Testis (tissue), 2 donors: ENCODE measurements at regions not wholly inside any gene's neighbourhood (a gene's known extent, or its start where the extent isn't known, plus 50 kb on each side); places are given as distances from the start of the nearest gene placed in this dataset.
A peak's percentile ranks its signal among the peaks of the same experiment; 100 is the strongest.

Experiments used
- DNase-seq: peaks from one replicate; pipeline ENCODE4 v3.0.0-alpha.2; 2019
- H3K27ac ChIP-seq, 2 donors: fragments of 200-600 bp; sonication (generic); one replicate each; pipeline ENCODE4 v1.5.1; 2019
- H3K27me3 ChIP-seq: fragments of 200-600 bp; sonication (generic); one replicate; pipeline ENCODE4 v1.5.1; 2019
- H3K36me3 ChIP-seq: fragments of 200-600 bp; sonication (generic); one replicate; pipeline ENCODE4 v1.5.1; 2017; ENCODE audit warnings: low read depth; ENCODE audit errors: missing control alignments
- H3K4me1 ChIP-seq: fragments of 200-600 bp; sonication (generic); one replicate; pipeline ENCODE4 v1.5.1; 2019
- H3K4me3 ChIP-seq, 2 donors: fragments of 200-600 bp; sonication (generic); one replicate each; pipeline ENCODE4 v1.5.1; 2017 to 2019
- H3K9me3 ChIP-seq: fragments of 200-600 bp; sonication (generic); one replicate; pipeline ENCODE4 v1.5.1; 2017
- POLR2A ChIP-seq: fragments of 450-650 bp; IDR thresholded peaks from one replicate; pipeline ENCODE4 v1.6.1; 2017; ENCODE audit warnings: antibody characterized with exemption, mild to moderate bottlenecking, moderate library complexity
- WGBS, 2 donors: methylation state at CpG; one replicate each; pipeline ENCODE4 v1.1.5; 2018; 5-methylcytosine and 5-hydroxymethylcytosine counted together
- intact Hi-C: fragments of 100-400 bp; cut with DNase I; formaldehyde crosslinking; loops from one replicate; pipeline ENCODE4 v1.15.1; 2023; ENCODE audit warnings: low total_unique reads
- TF ChIP-seq, protein P1 (sequence below), 3 experiments: fragments of 450-650 bp in 2 of 3; fragments of 200-600 bp in 1 of 3; sonication (generic) in 1 of 3; IDR thresholded peaks; one replicate each; pipeline ENCODE4 v1.5.1; 2016 to 2019; ENCODE audit warnings: antibody characterized with exemption in 3 of 3, mild to moderate bottlenecking in 2 of 3, moderate library complexity in 1 of 3

- H3K27me3 ChIP-seq = no peaks in the 10 kb centered on the region
- peaks cover 25% of the 10 kb centered on the region for H3K4me1 ChIP-seq
- TF ChIP-seq POLR2A = no peak
- TF ChIP-seq, protein P1, sequence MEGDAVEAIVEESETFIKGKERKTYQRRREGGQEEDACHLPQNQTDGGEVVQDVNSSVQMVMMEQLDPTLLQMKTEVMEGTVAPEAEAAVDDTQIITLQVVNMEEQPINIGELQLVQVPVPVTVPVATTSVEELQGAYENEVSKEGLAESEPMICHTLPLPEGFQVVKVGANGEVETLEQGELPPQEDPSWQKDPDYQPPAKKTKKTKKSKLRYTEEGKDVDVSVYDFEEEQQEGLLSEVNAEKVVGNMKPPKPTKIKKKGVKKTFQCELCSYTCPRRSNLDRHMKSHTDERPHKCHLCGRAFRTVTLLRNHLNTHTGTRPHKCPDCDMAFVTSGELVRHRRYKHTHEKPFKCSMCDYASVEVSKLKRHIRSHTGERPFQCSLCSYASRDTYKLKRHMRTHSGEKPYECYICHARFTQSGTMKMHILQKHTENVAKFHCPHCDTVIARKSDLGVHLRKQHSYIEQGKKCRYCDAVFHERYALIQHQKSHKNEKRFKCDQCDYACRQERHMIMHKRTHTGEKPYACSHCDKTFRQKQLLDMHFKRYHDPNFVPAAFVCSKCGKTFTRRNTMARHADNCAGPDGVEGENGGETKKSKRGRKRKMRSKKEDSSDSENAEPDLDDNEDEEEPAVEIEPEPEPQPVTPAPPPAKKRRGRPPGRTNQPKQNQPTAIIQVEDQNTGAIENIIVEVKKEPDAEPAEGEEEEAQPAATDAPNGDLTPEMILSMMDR (IDR thresholded peaks at IDR 0.05) = no peak
- H3K9me3 ChIP-seq = no peaks in the 10 kb centered on the region
- H3K36me3 ChIP-seq = no peaks in the 10 kb centered on the region
- intact Hi-C loops = no loop called here
- H3K4me3 ChIP-seq = no peak overlapping the region
- WGBS, 2 donors = 70 to 77% methylated on average over 5 of the region's 5 CpGs
- no peak for DNase-seq
- peak overlapping the region; percentile 49 to 59 for H3K27ac ChIP-seq
Measured at GRCh38 chr7:136039577-136040345, 62.6 kb upstream of the MTPN start.

GRCh38 chr7:136036336-136036735, 59.2 kb upstream of the MTPN start:
- H3K27ac ChIP-seq = peak overlapping the region; percentile 73 to 90
- 49 to 55% methylated on average over 3 of the region's 3 CpGs for WGBS, 2 donors
- intact Hi-C loops = no loop called here

DNA sequence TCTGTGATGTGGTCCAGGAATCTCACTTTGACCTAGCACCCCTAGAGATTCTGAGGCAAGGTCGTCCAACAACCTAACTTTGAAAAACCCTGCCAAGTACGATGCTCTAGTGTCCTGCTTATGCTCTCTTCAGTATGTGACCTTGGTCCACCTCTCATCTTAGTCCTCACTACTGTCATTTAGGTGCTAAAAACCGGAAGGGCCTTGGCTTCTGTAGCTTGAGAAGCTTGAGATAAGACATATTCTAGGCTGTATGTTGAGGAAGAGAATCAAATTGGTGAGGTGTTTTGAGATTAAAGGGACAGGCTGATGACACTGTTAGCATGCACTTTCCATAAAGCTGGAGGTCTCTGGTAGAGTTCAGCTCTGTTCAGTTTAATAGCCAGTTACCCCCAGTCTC, 57.0 kb upstream of the MTPN start:
- no peak for DNase-seq
- no peaks in the 10 kb centered on the region for H3K27me3 ChIP-seq
- no peak for TF ChIP-seq POLR2A
- TF ChIP-seq, protein P1 (IDR thresholded peaks at IDR 0.05) = no peak
- peaks cover 48% of the 10 kb centered on the region for H3K4me1 ChIP-seq
- intact Hi-C loops = no loop called here
- no peak overlapping the region for H3K4me3 ChIP-seq
- H3K36me3 ChIP-seq = no peaks in the 10 kb centered on the region
- no peaks in the 10 kb centered on the region for H3K9me3 ChIP-seq
- peak overlapping the region; percentile 68 to 90 for H3K27ac ChIP-seq
- 21 to 57% methylated on average over 3 of the region's 3 CpGs for WGBS, 2 donors

More at GRCh38 chr7:136036336-136036735, 59.2 kb upstream of the MTPN start:
- H3K9me3 ChIP-seq = no peaks in the 10 kb centered on the region
- H3K4me3 ChIP-seq = no peak overlapping the region
- H3K4me1 ChIP-seq = peaks cover 51% of the 10 kb centered on the region
- H3K36me3 ChIP-seq = no peaks in the 10 kb centered on the region
- DNase-seq = no peak
- no peak for TF ChIP-seq POLR2A
- TF ChIP-seq, protein P1 (IDR thresholded peaks at IDR 0.05) = no peak
- no peaks in the 10 kb centered on the region for H3K27me3 ChIP-seq

GRCh38 chr7:136033413-136034031, 56.4 kb upstream of the MTPN start:
- no peak overlapping the region for H3K4me3 ChIP-seq
- 29 to 31% methylated on average over 6 of the region's 6 CpGs for WGBS, 2 donors
- intact Hi-C loops = no loop called here
- H3K27me3 ChIP-seq = no peaks in the 10 kb centered on the region
- H3K9me3 ChIP-seq = no peaks in the 10 kb centered on the region
- peak; percentile 80 for DNase-seq
- H3K27ac ChIP-seq = peak overlapping the region; percentile 68 to 90
- H3K36me3 ChIP-seq = no peaks in the 10 kb centered on the region
- TF ChIP-seq, protein P1 (IDR thresholded peaks at IDR 0.05) = no peak
- no peak for TF ChIP-seq POLR2A
- H3K4me1 ChIP-seq = peaks cover 48% of the 10 kb centered on the region
